ENCODE measurements at regions not wholly inside any gene's neighbourhood (a gene's known extent, or its start where the extent isn't known, plus 50 kb on each side); places are given as distances from the start of the nearest gene placed in this dataset.
"Not testable (repeated sequence)": the region's sequence is repeated elsewhere in the genome, so short reads cannot be mapped to it uniquely, and the experiment has no call there.

DNA sequence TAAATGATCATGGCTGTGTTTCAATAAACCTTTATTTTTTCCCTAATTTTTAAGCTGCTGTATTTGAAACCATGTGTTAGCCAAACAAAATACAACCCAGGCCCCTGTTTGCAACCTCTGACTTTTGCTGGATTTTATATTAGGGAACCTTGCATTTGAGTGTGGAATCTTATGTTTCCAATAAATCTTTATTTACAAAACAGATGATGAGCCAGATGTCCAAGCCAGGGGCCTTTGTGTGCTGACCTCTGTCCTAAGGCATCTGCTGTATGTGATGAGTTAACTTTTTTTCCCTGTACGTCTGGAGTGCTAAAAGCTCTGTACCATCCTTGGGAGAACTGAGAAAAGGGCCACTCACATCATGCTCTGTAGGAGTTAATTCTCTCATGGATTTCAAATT is 162.9 kb downstream of the TRIB2 start:
- no peak for DNase-seq (ENCODE audit: low spot score)

DNA sequence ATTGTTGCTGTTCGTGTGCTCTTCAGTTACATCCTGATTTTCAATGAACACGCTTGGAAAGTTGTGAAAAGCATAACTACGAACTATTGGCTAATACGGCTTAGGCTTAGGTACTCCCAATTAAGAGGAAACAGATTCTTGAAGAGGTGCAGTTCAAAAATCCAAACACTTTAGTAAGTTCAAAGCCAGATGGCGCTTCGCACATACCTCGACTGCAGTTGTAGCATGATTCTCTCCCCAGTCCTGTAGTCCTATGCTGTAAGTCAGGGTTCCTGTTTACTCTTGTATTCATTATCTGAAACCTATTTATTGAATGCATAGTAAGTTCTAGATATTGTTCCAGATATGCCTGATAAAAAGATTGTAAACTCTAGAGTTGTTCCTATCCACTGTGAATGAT is 165.2 kb downstream of the TRIB2 start:
- DNase-seq (ENCODE audit: low spot score) = no peak

DNA sequence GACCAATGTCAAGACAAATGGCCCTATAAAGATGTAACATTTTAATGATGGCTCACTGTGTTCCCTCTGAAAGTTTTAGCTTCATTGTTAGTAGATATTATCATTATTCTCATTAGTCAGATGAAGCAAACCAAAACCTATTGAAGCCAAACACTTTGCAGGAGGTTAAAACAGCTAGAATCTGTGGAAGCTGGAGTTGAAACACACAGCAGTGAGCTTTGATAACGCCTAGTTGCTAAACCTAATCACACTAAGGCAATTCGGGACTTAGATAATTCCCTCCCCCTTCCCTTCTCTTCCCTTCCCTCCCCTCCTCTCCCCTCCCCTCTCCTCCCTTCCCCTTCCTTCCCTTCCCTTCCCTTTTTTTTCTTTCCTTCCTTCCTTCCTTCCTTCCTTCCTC is 165.7 kb downstream of the TRIB2 start:
- no peak for DNase-seq (ENCODE audit: low spot score)

DNA sequence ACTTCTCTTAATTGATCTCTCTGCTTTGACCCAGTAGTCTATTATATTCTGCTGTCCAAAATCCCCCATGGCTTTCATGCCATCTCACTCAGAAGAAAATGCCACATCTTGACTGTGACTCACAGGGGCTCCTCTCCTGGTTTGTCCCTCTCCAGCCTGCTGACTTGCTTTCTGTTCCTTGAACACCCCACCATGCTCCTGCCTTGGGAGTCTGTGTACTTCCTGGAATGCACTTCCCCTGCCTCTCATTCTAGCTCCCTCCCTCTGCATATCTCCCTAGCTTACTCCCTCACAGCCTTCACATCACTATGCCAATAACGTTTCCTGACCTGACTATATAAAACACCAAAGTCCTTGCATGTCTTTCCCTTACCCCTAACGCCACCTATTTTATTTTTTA is 167.2 kb downstream of the TRIB2 start:
- no peak for DNase-seq (ENCODE audit: low spot score)

DNA sequence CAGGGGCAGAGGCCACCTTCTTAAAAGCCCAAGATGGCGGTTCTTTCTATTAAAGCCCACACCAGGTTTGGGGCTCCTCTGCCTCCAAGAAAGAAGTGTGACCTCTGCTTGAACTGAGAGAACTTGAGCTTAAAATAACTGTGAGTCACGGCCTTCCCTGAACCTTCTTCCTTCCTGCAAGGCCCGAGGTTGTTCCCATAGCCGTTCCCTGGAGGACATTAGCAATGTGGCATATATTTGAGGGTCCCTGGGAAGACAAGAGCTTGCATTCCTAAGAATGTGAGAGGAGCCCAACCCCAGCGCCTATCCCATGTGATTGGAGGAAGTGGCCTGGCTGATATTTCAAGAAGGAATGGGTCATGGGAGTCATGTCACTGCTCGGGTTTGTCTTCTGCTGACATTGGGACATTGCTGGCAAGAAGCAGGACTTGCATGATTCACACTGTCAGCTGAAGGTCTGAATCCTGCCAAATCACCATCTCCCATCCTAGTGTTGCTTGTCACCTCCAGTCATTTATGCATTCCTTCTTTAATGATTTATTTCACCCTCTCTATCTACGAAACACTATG is 168.1 kb downstream of the TRIB2 start:
- no peak for DNase-seq (ENCODE audit: low spot score)

DNA sequence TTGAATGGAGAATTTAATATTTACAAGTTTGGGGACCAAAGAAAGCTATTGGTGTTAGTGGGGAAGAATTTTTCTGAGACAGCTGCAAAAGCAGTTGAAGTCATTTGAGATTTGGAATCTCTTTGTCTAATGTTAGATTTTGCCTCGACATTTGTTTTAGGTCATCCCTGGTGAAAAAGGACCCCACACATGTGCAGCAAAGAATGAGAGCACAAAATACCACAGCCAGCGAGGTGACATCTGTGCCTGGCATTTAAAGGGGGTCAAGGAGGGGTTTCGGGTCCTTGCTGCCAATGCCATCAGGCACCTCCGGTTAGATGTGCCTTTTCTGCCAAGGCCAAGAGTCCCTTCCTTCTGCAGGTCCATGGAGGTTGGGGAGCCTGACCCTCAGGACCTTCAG is 173.3 kb downstream of the TRIB2 start:
- no peak for DNase-seq (ENCODE audit: low spot score)

DNA sequence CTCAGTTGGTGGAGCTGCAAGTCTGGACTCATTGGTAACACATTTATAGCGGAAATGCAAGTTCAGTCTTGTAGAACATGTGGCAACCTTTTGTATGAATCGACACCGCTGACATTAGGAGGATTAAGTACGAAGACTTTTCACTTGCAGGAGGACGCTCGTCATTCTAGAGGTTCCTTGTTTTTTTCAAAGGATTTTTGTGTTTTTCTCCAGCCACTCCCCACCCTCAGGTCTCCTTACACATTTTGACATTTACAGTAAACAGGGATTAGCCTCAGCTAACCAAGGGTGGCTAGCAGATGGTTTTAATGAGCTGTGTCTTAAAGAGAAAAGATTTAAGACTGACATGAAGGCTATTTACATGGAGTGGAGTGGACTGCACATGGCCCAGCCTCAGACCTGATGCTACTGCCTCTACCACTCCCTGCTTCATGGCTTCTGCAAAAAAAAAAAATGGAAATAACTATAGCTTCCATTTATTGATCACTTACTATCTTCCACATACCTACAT is 173.8 kb downstream of the TRIB2 start:
- DNase-seq (ENCODE audit: low spot score) = no peak

DNA sequence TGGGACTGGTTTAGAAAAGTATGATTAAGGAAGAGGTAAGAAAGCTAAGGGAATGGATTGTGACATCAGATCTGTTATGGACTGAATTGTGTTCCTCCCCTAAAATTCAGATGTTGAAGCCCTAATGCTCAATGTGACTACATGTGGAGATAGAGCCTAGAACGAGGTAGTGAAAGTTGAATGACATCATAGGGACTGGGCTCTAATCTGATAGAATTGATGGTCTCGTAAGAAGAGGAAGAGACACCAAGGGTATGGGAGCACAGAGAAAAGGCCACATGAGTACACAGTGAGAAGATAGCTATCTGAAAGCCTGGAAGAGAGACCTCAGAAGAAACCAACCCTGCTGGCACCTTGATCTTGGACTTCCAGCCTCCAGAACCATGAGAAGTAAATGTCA is 178.3 kb downstream of the TRIB2 start:
- DNase-seq (ENCODE audit: low spot score) = no peak

DNA sequence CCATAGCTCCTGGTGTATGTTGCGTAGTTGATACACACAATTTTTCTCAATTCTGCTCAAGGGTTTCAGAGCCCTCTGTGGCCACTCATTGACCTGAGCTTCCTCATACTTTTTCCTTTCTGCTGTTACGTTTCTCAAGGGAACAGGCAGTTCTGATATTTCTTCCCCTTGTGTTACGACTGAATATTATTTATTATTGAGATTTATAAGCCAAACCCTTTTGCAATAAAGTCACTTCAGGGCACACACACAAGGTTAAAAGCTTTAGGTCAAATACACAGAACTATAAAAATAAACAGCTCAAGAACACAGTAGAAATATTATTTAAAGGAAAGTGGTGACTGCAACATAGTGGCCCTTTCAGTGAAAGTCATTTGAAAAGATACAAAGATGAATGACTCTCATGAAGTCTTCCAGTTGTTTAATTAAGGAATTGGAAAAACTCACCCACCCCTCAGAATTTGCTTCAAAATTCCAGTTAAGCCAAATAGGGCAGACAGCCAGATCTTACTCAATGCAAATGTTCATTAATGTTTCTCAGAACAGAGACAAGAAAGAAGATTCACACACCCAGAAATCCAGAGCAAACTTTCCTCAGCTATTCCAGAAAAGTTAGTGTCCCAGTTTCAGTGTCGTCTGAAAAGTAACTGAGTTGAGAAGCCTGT is 179.7 kb downstream of the TRIB2 start:
- no peak for DNase-seq (ENCODE audit: low spot score)

DNA sequence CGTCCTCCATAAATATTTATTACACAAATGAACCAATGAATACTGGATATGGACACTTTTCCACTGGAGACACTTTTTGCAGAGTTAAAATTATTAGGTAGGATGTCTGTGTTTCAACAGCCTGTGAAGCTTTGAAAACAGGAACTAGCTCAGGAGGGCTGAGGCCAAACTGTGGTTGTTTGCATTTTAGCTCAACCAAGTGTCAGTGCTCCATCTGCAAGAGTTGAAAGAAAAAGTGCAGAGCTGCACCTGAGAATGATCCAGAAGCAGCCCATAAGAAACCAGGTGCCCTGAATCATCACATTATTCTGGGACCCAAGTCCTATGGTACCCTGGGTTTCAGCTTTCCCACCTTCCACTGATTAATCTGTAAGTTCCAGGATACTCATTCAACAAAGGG is 180.4 kb downstream of the TRIB2 start:
- no peak for DNase-seq (ENCODE audit: low spot score)

DNA sequence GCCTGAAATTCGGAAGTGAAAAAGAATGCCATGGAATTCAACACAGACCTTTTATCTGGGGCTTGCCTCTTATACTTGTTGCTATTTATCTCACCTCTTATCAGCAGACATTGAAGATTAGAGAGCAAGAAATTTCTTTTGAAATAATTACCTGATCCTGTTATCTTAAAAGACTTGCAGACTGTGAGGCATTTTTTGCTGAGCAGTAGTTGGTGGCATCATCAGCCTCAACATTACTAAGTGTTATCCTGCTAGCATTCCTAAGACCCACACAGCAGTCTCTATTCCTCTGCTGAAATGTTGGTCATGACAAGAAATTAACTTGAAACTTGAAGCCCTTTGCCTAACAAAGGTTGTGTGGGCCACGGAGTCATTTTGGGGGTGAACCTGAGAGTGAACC is 186.5 kb downstream of the TRIB2 start:
- no peak for DNase-seq (ENCODE audit: low spot score)

DNA sequence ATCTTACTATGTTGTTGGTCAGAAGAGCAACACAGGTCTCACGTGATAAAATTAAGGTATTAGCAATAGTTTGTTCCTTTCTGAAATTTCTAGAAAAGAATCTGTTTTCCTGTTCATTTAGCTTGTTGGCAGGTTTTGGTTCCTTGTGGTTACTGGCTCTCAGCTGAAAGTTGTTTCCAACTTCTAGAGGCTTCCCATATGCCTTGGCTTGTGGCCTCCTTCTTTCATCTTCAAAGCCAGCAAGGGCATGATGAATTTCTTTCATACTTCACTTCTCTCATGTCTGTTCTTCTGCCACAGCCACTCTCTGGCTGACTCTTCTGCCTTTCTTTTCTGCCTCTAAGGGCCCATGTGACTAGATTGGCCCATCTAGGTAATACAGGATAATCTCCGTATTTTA is 193.7 kb downstream of the TRIB2 start:
- no peak for DNase-seq (ENCODE audit: low spot score)

DNA sequence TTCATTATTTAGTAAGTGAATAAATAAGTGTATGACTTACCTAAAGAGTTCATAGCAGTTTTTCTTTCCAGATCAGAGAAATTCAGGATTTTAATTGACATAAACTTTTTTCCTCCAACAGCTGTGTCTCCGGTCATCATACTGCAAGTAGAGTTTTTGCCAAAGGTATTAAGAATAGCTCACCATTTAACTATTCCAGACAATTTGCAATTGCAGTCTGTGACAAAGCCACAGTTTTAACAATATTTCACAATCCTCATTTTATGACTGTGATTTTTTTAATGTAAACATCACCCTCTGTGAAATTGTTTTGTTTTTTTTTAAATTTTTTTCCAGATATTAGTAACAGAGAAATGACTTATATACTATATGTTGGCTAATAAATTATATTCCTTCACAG is 199.1 kb downstream of the TRIB2 start:
- DNase-seq (ENCODE audit: low spot score) = no peak

DNA sequence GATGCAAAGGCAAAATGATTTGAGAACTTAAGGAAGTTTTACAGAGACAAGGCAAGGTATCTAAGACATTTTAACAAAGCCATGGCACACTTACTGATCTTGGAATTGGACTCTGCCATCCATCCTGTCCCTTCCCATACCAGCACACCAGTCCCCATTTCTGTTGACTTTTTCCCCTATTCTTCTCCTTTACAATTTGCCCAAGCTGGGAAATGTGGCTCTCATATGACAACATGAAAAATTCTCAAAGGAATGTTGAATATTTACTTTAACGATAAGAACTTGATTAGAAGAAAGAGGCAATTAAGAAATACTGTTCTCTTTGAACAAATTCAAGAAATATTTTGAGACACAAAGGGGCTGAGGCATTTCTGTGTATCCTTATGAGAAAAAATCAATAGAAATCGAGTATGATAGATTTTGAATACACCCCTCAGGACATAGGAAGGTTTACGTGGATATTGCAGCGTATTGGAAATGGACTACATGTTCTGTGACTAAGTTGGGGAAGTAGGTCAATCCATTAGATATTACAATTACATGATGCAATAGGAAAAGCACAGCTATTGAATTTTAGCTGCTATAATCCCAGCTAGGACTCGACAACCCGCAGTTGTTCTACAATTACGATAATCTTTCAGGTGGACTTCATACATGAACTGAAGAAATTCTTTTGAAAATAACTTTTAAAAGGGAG is 201.6 kb downstream of the TRIB2 start:
- no peak for DNase-seq (ENCODE audit: low spot score)

DNA sequence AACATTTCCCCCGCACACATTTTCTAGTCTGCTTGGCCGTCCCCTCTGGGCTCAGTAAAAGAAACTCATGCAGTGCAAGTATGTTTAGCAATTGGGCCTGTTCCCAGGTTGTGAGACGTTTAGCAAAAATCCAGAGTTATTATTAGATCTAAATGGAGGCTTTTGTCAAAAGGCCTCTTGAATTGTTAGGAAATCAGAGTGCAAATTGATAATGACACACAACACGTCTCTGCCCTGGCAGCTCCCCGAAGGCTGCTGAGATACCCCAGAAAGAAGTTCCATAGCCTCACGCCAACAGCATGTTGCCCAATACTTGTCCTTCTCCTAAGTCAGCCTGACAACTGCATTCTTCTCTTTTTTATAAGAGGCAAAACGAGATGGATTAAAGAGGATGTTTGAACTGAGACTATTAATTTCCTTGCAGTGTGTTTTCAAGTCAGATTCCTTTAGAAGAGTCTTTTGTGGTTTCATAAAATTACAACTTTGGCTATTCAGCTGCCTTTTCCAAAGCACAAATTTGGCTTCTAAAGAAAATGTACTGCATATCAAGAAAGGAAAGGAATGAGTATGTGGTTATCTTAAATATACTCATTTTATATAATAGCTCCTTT is 202.2 kb downstream of the TRIB2 start:
- peak; percentile 14 for DNase-seq (ENCODE audit: low spot score)

DNA sequence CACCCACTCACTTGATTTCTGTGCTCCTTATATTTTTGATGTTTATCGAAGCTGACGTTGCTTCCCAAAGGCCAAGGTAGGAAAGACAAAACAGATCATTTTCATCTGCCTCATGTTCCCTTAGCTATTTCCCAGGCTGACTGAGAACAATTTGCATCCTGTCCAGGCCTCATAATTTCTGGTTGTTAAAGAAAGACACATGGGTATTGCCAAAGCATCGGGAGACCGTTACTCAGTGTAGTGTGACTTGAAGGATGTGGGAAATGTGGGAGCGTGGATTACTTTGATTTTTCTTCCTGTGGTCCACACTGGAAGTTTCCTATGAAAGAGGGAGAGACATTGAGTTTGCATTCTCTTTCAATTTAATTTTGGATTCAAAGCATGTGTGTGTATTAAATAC is 204.6 kb downstream of the TRIB2 start:
- no peak for DNase-seq (ENCODE audit: low spot score)

DNA sequence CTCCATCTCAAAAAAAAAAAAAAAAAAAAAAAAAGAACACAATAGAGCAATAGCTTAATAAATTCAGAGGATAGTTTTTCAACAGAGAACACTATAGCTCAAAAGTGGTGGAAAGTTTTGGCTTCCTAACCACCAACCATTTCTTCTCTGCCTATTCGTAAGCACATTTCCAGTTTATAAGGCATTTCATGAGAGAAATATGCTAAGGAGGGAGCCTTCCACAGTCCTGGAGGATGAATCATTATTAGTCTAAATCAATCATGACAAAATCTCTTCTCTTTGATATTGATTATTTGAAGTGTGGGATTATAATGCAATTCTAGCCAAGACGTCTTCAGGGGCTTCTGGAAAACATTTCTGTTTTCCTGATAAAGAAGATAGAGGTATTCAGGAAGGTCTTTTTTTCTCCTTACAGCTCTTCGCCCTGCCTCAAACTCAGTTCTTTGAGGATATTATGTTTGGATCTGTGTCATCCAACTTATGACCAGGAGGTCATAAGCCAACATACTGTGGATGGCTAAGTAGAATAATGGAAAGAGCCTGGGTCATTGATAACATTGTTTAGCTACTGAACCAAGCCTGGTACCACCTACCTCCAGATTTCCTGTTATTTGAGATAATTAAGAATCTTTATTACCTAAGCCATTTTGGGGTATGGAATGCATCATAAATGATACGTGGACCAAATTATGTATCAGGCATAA is 207.3 kb downstream of the TRIB2 start:
- no peak for DNase-seq (ENCODE audit: low spot score)

DNA sequence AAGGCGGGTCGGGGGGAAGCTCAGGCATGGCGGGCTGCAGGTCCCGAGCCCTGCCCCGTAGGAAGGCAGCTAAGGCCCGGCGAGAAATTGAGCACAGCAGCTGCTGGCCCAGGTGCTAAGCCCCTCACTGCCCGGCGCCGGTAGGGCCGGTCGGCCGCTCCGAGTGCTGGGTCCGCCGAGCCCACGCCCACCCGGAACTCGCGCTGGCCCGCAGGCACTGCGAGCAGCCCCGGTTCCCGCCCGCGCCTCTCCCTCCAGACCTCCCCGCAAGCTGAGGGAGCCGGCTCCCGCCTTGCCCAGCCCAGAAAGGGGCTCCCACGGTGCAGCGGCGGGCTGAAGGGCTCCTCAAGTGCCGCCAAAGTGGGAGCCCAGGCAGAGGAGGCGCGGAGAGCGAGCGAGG is 209.9 kb downstream of the TRIB2 start:
- not testable (repeated sequence) for DNase-seq (ENCODE audit: low spot score)

DNA sequence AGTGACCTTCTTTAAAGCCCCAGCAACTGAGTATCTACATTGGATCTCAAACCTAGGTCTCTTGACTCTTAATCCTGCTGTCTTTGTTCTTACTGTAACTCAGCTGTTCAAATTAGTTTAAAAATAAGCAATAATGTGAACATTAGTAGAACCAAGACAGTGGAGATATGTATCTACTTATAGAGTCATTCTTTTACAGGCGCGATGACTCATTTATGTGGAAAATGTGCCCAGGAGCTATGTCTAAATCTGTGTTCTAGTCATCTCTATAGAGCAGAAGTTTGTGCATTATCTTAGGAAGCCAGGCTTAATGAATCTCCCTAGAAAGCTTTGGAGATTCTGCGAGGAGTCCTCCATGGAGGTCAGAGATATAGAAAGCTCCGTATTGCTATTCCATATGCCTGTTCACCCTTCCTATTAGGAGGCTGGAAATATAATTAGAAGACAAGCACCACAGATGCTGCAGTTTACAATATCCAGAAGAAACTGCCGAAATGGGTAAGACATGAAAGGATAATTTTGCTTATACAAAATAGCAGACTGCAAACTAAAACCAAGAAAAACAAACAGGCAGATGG is 211.6 kb downstream of the TRIB2 start:
- DNase-seq (ENCODE audit: low spot score) = no peak

DNA sequence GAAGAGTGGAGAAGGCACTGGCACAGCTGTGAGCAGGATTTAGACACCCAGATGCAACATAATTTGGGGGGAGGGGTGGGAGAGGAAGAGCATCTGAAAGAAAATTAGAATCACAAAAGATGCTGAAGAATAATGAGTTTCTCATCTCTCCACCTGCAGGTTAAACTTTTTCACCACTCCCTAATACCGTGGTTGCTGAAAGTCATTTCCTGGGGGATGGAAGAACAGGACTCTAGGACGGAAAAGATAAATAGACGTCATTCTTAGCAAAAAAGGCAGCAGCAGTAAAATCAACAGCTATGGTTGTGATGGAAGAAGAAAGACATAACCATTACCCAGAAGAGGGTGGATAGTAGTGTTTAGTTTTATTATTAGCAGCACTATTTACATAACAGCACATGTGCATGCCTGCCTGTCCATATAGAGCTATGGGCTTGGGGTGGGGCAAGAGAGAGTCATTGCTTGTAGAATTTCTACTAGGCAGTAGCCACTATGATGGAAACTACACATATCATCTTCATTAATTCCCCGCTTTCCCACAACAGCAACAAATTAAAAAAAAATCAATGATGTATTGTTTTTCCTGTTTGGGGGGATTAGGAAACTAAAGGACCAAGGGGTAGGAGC is 212.2 kb downstream of the TRIB2 start:
- DNase-seq (ENCODE audit: low spot score) = no peak

DNA sequence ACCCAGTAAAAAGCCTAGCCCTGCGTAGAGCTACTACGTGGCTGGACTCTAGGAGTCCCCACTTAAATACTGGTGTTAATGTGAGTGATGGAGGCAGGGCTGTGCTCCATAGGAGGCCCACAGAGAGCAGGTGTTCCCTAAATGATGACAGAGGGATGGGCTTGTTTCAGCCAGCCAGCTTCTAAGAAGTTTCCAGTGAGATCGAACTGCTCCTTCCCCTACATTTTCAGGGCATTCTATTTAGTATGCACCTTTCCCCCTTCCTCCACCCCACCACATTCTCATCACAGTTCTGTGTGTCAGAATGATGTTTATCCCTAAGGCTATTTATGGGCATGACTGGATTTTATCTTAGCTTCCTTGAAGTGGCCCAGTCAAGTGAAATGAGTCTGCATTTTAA is 213.0 kb downstream of the TRIB2 start:
- no peak for DNase-seq (ENCODE audit: low spot score)

DNA sequence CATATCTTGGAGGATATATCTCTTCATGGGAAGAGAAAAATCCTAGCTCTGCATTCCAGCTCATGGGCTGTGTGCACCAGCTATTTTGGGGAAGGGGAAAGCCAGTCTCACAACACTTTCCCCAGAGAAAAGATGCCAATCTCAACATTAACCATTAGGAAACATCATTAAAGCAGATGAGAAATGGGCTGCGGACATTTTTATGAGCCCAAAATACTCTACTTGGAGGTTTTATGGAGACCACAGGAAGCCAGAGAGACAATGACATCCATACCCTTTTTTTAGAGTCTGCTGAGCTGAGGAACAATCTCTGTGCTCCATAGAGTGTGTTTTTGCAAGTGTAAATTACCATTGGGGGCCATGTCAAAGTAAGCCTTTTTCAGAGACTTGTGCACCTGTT is 213.7 kb downstream of the TRIB2 start:
- no peak for DNase-seq (ENCODE audit: low spot score)
